HG02798 (cell line): ENCODE measurements at regions not wholly inside any gene's neighbourhood (a gene's known extent, or its start where the extent isn't known, plus 50 kb on each side); places are given as distances from the start of the nearest gene placed in this dataset.
A peak's percentile ranks its signal among the peaks of the same experiment; 100 is the strongest.
"Not testable (repeated sequence)": the region's sequence is repeated elsewhere in the genome, so short reads cannot be mapped to it uniquely, and the experiment has no call there.

ENCODE experiments used
- ATAC-seq: cut with Tn5 transposase; IDR thresholded peaks from one replicate; pipeline ENCODE4 v1.9.1; 2021; ENCODE audit warnings: mild to moderate bottlenecking; ENCODE audit not compliant: unreplicated experiment, poor library complexity

- no peak for ATAC-seq
Measured at GRCh38 chr12:115898670-115899069, 378.8 kb downstream of the MED13L start.

- no peak for ATAC-seq
Measured at GRCh38 chr12:115897729-115898128, 379.8 kb downstream of the MED13L start.

- ATAC-seq, result no peak
Measured at GRCh38 chr12:115895247-115895646, 382.2 kb downstream of the MED13L start.

GRCh38 chr12:115891556-115892164 is 385.8 kb downstream of the MED13L start:
- ATAC-seq, result no peak

GRCh38 chr12:115886666-115887065 is 390.8 kb downstream of the MED13L start:
- ATAC-seq, result no peak

- ATAC-seq, result no peak
Measured at GRCh38 chr12:115885040-115885690, 392.3 kb downstream of the MED13L start.

GRCh38 chr12:115882936-115883335 is 394.6 kb downstream of the MED13L start:
- no peak for ATAC-seq

GRCh38 chr12:115880238-115880637 is 397.3 kb downstream of the MED13L start:
- no peak for ATAC-seq

- no peak for ATAC-seq
Measured at GRCh38 chr12:115879354-115879753, 398.1 kb downstream of the MED13L start.

- no peak for ATAC-seq
Measured at GRCh38 chr12:115873451-115874082, 403.9 kb downstream of the MED13L start.

- ATAC-seq, result no peak
Measured at GRCh38 chr12:115872919-115873357, 404.6 kb downstream of the MED13L start.

- no peak for ATAC-seq
Measured at GRCh38 chr12:115872212-115872611, 405.3 kb downstream of the MED13L start.

GRCh38 chr12:115871714-115872113 is 405.8 kb downstream of the MED13L start:
- ATAC-seq, result peak; percentile 50

GRCh38 chr12:115870510-115870909 is 407.0 kb downstream of the MED13L start:
- no peak for ATAC-seq

- ATAC-seq, result no peak
Measured at GRCh38 chr12:115870021-115870420, 407.5 kb downstream of the MED13L start.

GRCh38 chr12:115869604-115870003 is 407.9 kb downstream of the MED13L start:
- ATAC-seq, result no peak

GRCh38 chr12:115868624-115869023 is 408.9 kb downstream of the MED13L start:
- no peak for ATAC-seq

- no peak for ATAC-seq
Measured at GRCh38 chr12:115867854-115868253, 409.6 kb downstream of the MED13L start.

- ATAC-seq, result no peak
Measured at GRCh38 chr12:115866909-115867525, 410.5 kb downstream of the MED13L start.

GRCh38 chr12:115866281-115866680 is 411.2 kb downstream of the MED13L start:
- ATAC-seq, result not testable (repeated sequence)

- no peak for ATAC-seq
Measured at GRCh38 chr12:115864396-115864795, 413.1 kb downstream of the MED13L start.
